ENCODE measurements at regions not wholly inside any gene's neighbourhood (a gene's known extent, or its start where the extent isn't known, plus 50 kb on each side); places are given as distances from the start of the nearest gene placed in this dataset.

GRCh38 chr6:74642101-74642500 is 563.8 kb downstream of the COL12A1 start:
- CTCF ChIA-PET = no interaction called here
- no peak for TF ChIP-seq CTCF (conservative IDR thresholded peaks at IDR 0.05; ENCODE audit: low read depth)
- POLR2A ChIA-PET (ENCODE audit: low non-redundant PET) = no interaction called here
- DNase-seq (ENCODE audit: low spot score) = no peak
- no peak overlapping the region for H3K27ac ChIP-seq

GRCh38 chr6:74638412-74638811 is 567.4 kb downstream of the COL12A1 start:
- DNase-seq (ENCODE audit: low spot score) = no peak
- ChIA-PET CTCF (no interaction called here), POLR2A (ENCODE audit: low non-redundant PET) (no interaction called here)
- no peak overlapping the region for H3K27ac ChIP-seq
- no peak for TF ChIP-seq CTCF (conservative IDR thresholded peaks at IDR 0.05; ENCODE audit: low read depth)

- POLR2A ChIA-PET (ENCODE audit: low non-redundant PET) = no interaction called here
- CTCF ChIA-PET = interaction anchor here (0.5 kb wide), 1 partner anchor 105 kb away, joined by 3 read pairs; no protein-coding TSS in a partner anchor
- no peak for DNase-seq (ENCODE audit: low spot score)
- TF ChIP-seq CTCF (conservative IDR thresholded peaks at IDR 0.05; ENCODE audit: low read depth) = no peak
- H3K27ac ChIP-seq = no peak overlapping the region
Measured at GRCh38 chr6:74632196-74632875, 573.5 kb downstream of the COL12A1 start.

DNA sequence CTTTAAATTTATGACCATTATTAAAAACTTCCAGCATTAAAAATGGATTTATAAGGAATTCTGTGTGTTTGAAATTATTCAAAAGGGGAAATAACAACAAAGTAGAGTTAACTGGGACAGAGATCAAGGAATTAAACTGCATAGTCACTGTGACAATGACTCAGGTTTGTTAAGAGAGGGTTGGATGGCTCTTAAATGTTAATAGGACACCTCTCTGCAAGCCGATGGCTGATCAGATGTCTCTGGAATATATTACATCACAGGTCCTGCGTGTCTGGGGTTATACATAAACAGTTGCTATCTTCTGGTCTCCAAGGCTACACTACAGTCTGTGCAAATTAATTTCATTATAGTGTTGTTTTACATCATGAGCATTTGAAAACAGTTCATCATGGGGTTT is 574.3 kb downstream of the COL12A1 start:
- TF ChIP-seq CTCF (conservative IDR thresholded peaks at IDR 0.05; ENCODE audit: low read depth) = no peak
- H3K27ac ChIP-seq = no peak overlapping the region
- ChIA-PET CTCF (no interaction called here), POLR2A (ENCODE audit: low non-redundant PET) (no interaction called here)
- no peak for DNase-seq (ENCODE audit: low spot score)

- no peak for DNase-seq (ENCODE audit: low spot score)
- ChIA-PET CTCF (no interaction called here), POLR2A (ENCODE audit: low non-redundant PET) (no interaction called here)
- H3K27ac ChIP-seq = no peak overlapping the region
- TF ChIP-seq CTCF (conservative IDR thresholded peaks at IDR 0.05; ENCODE audit: low read depth) = no peak
Measured at GRCh38 chr6:74626288-74626687, 579.6 kb downstream of the COL12A1 start.

DNA sequence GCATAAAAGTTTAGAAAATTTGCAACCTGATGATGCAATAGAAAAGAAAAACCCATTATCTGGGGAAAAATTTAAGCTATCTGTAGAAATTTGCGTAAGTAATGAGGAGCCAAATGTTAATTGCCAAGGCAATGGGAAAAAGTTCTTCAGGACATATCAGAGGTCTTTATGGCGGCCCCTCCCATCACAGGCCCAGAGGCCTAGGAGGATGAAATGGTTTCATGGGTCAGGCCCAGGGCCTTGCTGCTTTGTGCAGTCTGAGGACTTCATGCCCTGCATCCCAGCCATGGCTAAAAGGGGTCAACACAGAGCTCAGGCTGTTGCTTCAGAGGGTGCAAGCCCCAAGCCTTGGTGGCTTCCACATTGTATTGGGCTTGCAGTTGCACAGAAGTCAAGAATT is 582.8 kb downstream of the COL12A1 start:
- ChIA-PET POLR2A (ENCODE audit: low non-redundant PET) (no interaction called here), CTCF (no interaction called here)
- no peak overlapping the region for H3K27ac ChIP-seq
- DNase-seq (ENCODE audit: low spot score) = no peak
- no peak for TF ChIP-seq CTCF (conservative IDR thresholded peaks at IDR 0.05; ENCODE audit: low read depth)
